ENCODE measurements at regions not wholly inside any gene's neighbourhood (a gene's known extent, or its start where the extent isn't known, plus 50 kb on each side); places are given as distances from the start of the nearest gene placed in this dataset.
A peak's percentile ranks its signal among the peaks of the same experiment; 100 is the strongest.

DNA sequence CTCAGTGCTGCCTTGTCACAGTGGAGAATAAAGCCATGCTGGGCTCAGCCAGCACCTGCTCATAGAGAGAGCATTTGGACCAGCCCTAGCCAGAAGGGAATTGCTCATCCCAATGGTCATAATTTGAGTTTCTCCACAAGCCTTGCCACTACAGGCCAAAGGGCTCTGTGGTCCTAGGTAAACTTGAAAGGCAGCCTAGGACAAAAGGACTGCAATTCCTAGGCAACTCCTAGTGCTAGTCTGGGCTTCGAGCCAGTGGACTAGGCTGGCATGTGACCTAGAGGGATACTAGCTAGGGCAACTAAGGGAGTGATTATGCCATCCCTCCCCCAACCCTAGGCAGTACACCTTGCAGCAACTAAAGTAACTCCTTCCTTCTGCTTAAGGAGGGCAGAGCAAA, 516.2 kb downstream of the BCKDHB start:
- in situ Hi-C loops (cut with MboI; ENCODE audit: low sequenced_read_pairs, unreplicated experiment), result loop anchor here (25.0 kb wide), 1 partner anchor 1390 kb away; no protein-coding TSS in a partner anchor
- DNase-seq (ENCODE audit: low spot score), result no peak
- TF ChIP-seq, protein P1, sequence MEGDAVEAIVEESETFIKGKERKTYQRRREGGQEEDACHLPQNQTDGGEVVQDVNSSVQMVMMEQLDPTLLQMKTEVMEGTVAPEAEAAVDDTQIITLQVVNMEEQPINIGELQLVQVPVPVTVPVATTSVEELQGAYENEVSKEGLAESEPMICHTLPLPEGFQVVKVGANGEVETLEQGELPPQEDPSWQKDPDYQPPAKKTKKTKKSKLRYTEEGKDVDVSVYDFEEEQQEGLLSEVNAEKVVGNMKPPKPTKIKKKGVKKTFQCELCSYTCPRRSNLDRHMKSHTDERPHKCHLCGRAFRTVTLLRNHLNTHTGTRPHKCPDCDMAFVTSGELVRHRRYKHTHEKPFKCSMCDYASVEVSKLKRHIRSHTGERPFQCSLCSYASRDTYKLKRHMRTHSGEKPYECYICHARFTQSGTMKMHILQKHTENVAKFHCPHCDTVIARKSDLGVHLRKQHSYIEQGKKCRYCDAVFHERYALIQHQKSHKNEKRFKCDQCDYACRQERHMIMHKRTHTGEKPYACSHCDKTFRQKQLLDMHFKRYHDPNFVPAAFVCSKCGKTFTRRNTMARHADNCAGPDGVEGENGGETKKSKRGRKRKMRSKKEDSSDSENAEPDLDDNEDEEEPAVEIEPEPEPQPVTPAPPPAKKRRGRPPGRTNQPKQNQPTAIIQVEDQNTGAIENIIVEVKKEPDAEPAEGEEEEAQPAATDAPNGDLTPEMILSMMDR (IDR thresholded peaks at IDR 0.05; ENCODE audit: borderline replicate concordance, control extremely low read depth, extremely low read depth, insufficient read depth, missing control alignments), result no peak

DNA sequence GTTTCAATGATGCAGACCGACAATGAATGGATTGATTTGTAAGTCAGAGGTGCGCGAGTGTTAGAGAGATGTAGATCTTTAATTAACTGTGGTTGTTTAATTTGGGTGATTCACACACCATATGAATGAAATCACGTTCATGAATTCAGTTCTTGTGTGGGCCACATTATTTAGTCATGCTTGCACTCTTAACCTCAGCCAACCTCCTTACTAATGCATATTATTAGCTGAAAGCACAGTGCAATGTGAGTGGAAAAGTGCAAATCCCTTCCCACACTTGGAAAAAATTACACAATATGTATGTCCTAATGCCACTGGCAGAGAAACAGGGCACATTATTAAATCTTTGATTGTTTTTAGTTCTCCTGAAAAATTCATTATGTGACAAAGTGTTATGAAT, 512.5 kb downstream of the BCKDHB start:
- DNase-seq (ENCODE audit: low spot score), result no peak
- in situ Hi-C loops (cut with MboI; ENCODE audit: low sequenced_read_pairs, unreplicated experiment), result loop anchor here (25.0 kb wide), 1 partner anchor 1393 kb away; no protein-coding TSS in a partner anchor
- TF ChIP-seq, protein P1 (IDR thresholded peaks at IDR 0.05; ENCODE audit: borderline replicate concordance, control extremely low read depth, extremely low read depth, insufficient read depth, missing control alignments), result no peak

GRCh38 chr6:80610846-80611245, 504.4 kb downstream of the BCKDHB start:
- in situ Hi-C loops (cut with MboI; ENCODE audit: low sequenced_read_pairs, unreplicated experiment), result loop anchor here (25.0 kb wide), 1 partner anchor 1401 kb away; no protein-coding TSS in a partner anchor
- no peak for DNase-seq (ENCODE audit: low spot score)
- TF ChIP-seq, protein P1 (IDR thresholded peaks at IDR 0.05; ENCODE audit: borderline replicate concordance, control extremely low read depth, extremely low read depth, insufficient read depth, missing control alignments), result no peak

DNA sequence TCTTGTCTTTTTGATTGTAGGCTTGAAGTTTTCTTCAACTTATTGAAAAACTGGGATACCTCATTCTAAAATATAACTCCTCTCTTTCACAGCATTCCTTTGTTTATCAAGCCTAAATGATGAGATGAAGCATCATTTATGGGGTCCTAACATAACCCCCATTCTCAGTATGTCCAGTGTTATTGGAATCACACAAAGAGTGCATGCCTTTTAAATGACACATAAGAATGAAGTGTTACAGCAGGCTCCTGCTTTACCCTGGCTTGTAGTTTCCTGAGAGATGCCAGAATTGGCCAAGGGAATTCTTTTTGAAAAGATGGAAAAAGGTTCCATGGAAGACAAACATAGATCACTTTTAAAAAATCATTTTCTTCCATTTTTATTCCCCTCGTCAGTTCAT, 502.4 kb downstream of the BCKDHB start:
- TF ChIP-seq, protein P1 (IDR thresholded peaks at IDR 0.05; ENCODE audit: borderline replicate concordance, control extremely low read depth, extremely low read depth, insufficient read depth, missing control alignments), result no peak
- in situ Hi-C loops (cut with MboI; ENCODE audit: low sequenced_read_pairs, unreplicated experiment), result loop anchor here (25.0 kb wide), 1 partner anchor 1403 kb away; no protein-coding TSS in a partner anchor
- no peak for DNase-seq (ENCODE audit: low spot score)

DNA sequence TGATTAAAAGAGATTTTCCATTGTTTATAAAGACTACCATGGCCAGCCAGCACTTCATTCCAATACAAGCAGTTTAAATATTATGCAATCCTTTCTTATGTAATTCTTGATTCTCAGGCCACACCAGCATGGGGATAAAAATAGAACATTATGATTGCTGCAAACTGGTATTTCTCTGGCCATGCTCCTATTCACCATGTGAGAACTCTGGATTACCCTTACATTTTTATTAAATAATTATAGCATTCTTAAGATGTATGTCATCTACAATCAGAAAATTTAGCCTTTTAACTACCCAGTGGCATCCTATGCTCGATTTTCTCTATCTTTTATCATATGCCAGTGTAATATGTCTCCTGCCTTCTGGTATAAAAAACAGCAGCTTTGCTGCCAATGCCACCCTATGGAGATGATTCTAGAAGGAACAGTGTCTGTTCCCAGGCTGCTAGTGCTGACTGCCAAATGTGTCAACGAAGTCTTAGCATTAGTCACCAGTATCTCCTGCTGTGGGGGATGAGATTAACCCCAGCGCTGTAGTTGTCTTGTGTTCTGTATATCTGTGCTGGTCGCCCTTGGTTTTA, 501.4 kb downstream of the BCKDHB start:
- DNase-seq (ENCODE audit: low spot score), result no peak
- TF ChIP-seq, protein P1 (IDR thresholded peaks at IDR 0.05; ENCODE audit: borderline replicate concordance, control extremely low read depth, extremely low read depth, insufficient read depth, missing control alignments), result no peak
- in situ Hi-C loops (cut with MboI; ENCODE audit: low sequenced_read_pairs, unreplicated experiment), result loop anchor here (25.0 kb wide), 1 partner anchor 1404 kb away; no protein-coding TSS in a partner anchor

DNA sequence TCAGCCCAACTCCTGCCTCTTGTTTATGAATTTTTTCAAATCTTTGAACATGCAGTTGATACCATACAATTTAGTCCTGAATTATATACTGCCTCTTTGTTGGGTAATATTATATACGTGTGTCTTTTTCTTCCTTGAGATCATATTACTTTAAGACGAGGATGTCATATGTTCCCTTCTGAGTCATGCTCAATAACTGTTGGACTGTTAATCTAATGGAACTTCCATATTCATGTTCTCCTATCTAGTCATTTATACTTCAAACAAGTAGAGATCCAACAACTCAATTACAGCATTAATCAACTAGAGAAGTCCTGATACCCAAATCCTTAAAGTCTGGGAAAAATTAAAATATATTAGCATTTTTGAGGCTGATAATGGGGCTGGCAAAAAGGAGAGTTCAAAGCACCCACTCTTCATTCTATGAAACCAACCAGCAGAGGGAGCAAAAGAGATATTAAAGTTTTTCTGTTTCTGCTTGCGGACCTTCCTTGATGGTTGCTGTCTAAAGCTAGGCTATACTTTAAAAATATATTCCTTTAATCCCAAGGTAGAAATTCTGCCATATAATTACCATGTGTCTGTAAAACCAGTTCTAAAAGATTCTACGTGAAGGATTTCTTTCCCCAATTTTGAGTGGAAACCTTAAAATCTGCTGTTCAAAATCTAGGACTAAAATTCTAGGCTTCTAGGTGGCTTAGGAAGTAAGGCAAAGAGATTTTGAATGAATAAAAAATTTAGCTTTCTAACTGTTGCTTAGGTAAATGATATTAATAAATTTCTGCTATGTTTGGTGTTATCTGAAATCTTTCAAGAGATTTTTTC, 498.9 kb downstream of the BCKDHB start:
- in situ Hi-C loops (cut with MboI; ENCODE audit: low sequenced_read_pairs, unreplicated experiment), result loop anchor here (25.0 kb wide), 1 partner anchor 1407 kb away; no protein-coding TSS in a partner anchor
- TF ChIP-seq, protein P1 (IDR thresholded peaks at IDR 0.05; ENCODE audit: borderline replicate concordance, control extremely low read depth, extremely low read depth, insufficient read depth, missing control alignments), result peak; percentile 36
- DNase-seq (ENCODE audit: low spot score), result no peak

Measured in GM13976 (cell line).